Astrocyte of the spinal cord (primary cell): ENCODE measurements at regions not wholly inside any gene's neighbourhood (a gene's known extent, or its start where the extent isn't known, plus 50 kb on each side); places are given as distances from the start of the nearest gene placed in this dataset.

Source experiments
- DNase-seq: peaks from one replicate; pipeline ENCODE4 v3.0.0; 2011; ENCODE audit warnings: low read depth, low spot score
- H3K4me3 ChIP-seq: 2 replicates; pipeline ENCODE4 v1.5.1; 2011; ENCODE audit warnings: low read depth, mild to moderate bottlenecking, low read length, moderate library complexity
- in situ Hi-C: cut with HindIII; loops from 2 replicates; pipeline ENCODE4 v1.10.0; 2017; ENCODE audit warnings: low sequenced_read_pairs
- TF ChIP-seq, protein P1 (sequence below): IDR thresholded peaks from 2 replicates; pipeline ENCODE4 v1.5.1; 2012; ENCODE audit warnings: low read depth, mild to moderate bottlenecking, low read length, inconsistent platforms

DNA sequence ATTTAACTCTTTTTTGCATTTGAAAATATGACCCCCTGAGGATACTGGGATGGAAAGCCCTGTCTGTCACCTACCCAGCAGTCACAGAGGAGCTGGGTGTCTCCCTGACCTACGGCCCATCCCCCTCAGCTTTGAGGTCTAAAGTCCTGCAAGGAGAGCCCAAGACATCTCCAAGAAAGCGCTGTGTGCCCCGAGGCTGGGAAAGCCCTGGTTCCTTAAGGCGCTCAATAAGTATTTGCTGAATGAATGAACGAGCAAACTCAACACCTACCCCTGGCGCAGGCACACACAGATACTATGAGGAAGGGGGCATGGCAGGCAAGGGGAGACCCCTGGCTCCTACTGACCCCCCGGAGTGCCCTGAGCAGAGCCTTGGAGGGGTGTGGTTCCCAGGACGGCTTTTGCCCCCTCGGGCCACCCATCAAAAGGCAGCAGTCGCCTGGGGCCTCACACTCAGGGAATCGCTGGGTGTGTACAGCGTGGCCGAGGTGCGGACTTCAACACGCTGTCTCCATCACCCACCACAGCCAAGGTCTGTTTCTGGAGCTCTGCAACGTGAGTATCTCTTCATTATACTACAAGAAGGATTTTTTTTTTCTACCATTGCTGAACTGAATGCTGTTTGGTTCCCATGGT lies 211.6 kb downstream of the ERCC6L2 start:
- no peak for DNase-seq
- TF ChIP-seq, protein P1, sequence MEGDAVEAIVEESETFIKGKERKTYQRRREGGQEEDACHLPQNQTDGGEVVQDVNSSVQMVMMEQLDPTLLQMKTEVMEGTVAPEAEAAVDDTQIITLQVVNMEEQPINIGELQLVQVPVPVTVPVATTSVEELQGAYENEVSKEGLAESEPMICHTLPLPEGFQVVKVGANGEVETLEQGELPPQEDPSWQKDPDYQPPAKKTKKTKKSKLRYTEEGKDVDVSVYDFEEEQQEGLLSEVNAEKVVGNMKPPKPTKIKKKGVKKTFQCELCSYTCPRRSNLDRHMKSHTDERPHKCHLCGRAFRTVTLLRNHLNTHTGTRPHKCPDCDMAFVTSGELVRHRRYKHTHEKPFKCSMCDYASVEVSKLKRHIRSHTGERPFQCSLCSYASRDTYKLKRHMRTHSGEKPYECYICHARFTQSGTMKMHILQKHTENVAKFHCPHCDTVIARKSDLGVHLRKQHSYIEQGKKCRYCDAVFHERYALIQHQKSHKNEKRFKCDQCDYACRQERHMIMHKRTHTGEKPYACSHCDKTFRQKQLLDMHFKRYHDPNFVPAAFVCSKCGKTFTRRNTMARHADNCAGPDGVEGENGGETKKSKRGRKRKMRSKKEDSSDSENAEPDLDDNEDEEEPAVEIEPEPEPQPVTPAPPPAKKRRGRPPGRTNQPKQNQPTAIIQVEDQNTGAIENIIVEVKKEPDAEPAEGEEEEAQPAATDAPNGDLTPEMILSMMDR = no peak
- no peak overlapping the region for H3K4me3 ChIP-seq
- in situ Hi-C loops = no loop called here

DNA sequence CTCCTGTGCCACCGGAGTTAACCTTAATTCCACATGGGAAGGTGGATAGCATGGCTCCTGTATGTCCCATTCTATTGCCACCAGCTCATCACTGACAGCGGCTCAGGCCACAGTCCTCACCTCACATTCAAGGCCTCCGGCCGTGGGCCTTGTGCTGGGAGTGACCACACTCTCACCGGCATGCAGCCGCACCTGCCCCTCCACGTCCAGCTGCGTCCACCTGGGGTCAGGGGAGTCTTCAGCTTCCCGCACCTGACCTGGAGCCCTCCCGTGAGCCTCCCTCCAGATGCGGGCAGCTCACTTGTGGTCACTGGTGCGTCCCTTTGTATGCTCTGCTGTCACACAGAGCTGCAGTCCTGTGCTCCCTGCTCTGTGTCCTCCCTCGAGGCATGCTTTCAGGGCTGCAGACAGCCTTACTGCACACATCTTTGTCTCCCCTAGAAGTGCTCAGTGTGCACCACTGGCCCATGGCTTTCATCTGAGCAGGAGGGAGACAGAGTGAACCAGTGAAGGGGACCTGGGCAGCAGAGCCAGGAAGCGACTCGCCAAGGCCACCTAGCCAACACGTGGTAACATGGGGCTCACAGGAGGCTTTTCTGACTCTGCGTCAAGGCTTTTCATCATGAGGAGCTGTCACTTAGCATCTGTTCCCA lies 210.1 kb downstream of the ERCC6L2 start:
- TF ChIP-seq, protein P1 = no peak
- in situ Hi-C loops = no loop called here
- no peak for DNase-seq
- H3K4me3 ChIP-seq = no peak overlapping the region

DNA sequence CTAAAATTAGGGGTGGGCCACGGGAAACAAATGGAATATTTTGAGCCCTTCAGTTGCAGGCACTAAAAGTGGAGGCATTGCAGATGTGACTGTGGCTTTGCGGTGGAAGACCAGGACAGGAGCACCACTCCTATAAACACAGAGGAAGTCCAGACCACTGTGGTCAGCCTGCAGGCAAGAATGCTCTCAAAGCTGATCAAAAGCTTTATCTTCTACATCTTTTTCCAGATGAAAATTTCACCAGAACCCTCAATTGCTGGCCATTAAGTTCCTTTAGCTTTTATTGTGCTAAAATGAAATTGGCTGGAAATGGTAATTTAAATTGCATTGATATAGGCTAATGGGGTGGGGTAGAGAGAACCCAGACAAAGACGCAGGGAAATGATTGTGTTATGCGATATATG lies 208.8 kb downstream of the ERCC6L2 start:
- in situ Hi-C loops = no loop called here

DNA sequence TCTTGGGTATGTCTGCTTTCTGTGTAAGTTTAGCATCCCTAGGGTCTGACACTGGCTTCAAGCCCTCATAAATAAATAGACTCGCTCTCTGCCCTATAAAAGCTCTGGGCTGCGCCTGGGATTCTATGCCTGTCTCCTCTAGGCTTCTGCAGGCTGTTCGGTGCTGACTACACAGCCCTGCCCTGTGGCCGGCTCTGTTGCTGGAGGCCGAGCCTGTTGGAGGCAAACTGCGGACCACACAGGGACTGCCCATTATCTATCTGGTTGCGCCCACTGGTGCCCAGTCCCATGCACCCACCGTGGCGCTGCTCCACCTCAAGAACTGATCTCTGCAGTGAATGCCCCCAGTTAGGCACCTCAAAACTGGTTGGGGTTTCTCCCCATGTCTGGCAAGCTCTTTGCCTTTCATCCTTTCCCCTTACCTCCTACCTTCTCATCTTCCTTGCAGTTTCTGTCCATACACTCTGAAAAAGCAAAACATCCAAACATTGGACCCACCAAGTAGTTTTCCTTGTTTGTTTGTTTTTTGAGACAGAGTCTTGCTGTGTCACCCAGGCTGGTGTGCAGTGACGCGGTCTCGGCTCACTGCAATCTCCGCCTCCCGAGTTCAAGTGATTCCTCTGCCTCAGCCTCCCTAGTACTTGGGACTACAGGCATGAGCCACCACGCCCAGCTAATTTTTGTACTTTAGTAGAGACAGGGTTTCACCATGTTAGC lies 207.2 kb downstream of the ERCC6L2 start:
- in situ Hi-C loops = no loop called here
- TF ChIP-seq, protein P1 = no peak
- no peak for DNase-seq
- H3K4me3 ChIP-seq = no peak overlapping the region

More for the DNA sequence above, 208.8 kb downstream of the ERCC6L2 start:
- DNase-seq = no peak
- H3K4me3 ChIP-seq = no peak overlapping the region
- TF ChIP-seq, protein P1 = no peak

DNA sequence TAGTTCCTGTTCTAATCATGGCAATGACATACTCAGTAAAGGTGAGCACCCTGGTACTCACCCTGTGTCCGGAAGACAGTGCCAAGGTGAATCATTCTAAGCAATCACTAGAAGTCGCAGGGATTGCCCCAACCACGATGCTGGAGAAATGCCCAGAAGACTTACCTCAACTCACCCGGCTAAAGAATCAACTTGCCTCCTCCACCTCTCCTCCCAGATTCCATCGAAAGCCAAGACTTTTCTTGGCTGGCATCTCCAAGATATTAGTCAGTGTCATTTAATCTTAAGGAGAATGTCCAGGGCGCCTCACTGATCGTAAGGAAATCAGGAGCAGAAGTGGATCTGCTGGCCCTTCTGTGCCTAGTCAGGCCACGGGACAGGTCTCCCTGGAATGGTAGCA lies 204.9 kb downstream of the ERCC6L2 start:
- in situ Hi-C loops = no loop called here
- no peak overlapping the region for H3K4me3 ChIP-seq
- no peak for DNase-seq
- TF ChIP-seq, protein P1 = no peak

DNA sequence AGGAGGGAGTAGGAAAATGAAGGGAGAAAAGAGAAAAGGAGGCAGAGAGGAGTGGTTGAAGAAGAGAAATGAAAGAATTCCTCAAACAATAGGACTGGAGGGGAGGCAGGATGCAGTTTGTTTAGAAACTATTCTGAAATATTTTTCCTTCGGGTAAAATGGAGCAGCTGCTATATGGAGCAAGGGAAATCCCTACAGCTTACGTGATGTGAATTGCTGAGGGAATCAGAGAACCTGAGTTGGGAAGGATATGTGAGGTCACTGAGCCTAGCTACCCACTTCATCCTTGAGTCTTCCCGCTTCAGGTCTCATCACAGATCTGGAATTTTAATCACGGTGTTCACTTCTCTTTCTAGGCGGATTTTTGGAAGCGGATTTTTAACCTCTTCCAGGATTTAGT lies 204.3 kb downstream of the ERCC6L2 start:
- no peak for DNase-seq
- in situ Hi-C loops = no loop called here
- TF ChIP-seq, protein P1 = no peak
- no peak overlapping the region for H3K4me3 ChIP-seq
